ENCODE measurements at regions not wholly inside any gene's neighbourhood (a gene's known extent, or its start where the extent isn't known, plus 50 kb on each side); places are given as distances from the start of the nearest gene placed in this dataset.

DNA sequence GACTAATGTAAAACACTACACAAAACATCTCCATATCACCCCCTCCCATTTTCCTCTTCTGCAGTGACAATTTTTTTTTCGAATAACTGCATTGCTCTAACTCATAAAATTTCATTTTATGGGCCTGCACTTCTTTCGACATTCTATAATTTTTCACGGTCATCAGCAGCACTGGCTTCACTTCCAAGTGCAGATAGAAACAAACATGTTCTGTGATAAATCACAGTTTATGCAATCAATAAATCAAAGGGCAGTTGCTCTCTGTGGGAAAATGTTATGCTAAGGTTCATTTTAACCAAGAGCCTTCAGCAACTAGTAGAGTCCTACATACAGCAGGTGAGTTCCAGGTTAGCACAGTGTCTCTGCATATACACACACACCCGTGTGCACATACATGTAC lies 100.1 kb downstream of the GPAM start:
- no peak for DNase-seq

DNA sequence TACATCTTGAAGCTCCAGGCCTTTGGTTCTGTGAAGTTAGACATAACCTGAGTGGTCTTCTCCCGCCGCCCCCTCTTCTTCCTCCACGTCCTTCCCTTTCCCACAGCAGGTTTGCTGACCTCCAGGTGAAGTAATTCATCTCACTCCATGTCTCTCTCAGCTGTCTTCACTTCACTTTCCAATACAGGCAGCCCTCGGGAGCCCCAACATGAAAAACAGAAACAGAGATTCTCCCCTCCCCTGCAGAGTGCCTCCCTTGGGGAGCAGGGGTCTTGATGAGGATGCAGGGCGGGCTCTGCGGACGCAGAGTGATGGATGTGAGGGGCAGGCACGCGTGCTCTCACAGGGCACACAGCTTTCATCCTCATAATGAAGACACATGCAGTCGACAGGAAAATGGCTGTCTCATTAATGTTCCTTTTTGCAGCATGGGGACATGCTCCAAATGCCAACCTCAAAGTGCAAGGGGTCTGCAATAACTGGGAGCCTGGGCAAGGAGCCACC lies 95.6 kb downstream of the GPAM start:
- DNase-seq, result no peak

DNA sequence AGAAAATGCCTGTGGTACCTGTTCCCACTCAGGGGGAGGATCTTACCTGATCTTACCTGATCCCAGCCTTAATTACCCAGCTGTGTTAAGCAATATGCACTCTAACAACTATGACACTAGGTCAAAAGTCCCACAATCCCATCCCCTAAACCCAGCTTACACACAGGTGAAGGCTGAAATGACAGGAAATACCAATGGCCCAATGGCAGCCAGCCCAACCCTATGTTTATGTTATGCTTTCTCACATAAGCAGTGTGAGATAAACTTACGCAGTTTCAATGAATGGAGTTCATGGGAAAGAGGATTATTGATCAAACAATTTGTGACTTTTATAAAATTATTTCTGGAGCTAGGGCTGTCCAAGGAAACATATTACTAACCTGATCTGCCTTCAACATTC lies 91.9 kb downstream of the GPAM start:
- DNase-seq, result no peak

DNA sequence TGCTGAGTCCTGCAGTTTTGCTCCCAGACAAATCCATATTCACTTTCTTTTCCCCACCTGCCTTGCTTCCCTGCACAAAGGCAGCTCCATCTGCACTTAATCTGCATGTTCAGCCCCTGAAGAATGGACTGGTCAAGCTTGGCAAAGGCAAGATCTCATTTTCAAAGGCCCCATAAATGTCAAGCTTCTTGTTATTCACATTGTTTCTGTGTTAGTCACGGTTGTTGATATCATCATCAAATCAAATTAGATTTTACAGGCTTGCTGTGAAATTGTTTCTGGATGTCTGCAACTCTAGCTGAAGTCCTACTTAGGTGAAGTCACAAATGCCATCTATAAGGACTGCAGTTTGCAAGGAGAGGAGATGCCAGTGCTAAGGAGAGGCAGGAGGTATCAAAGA lies 91.0 kb downstream of the GPAM start:
- no peak for DNase-seq

DNA sequence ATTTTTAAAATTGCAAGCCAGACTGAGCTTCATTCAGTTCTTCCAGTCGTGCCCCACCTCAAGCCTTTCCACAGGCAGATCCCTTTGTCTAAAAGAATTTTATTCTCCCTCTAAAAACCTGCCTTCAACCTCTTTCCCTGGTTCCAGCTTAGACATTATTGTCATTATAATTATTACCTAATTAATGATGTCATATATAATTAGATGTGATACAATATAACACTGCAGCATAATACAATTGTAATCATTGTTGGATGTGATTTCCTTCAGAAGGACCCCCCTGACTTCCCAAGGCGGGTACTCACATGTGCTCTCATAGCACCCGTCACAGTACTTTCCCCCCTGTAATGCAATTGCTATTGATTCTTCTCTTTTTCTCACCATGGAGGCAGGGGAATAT lies 88.6 kb downstream of the GPAM start:
- DNase-seq, result no peak

DNA sequence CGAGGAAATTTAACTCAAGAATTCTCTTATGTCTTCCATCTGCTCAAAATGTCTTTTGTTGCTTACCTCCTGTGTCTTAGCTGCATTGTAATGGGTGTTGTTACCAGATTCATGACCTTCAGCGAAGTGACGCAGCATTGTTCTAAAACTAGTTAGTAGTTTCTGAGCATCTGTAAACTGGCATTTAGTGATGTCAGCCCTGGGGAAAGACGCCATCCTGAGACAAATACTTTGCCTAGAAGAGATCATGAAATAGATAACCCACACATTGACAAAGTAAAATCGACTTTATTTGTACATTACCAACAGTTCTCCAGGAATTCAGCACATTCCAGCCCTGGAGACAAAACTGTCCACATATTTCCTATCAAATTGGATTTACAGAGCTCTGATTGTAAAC lies 87.8 kb downstream of the GPAM start:
- DNase-seq, result no peak

DNA sequence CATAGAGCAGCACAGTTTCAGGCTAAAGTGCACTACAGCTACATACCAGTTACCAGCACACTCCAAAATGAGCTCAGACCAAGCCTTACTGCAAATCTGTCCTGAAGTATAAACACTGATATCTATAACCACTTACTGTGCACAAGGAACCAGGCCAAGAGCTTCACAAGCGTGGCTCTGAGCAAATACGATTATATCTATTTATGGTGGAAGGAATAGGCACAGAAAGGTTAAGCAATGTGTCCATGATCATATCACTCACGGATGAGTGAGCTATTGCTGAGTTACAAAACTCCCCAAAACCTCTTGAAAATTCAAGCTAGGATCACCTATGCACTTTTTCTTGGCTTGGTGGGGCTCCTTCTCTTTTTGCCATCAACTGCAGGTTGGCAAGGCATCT lies 84.9 kb downstream of the GPAM start:
- DNase-seq, result no peak
